DND-41 (cell line): ENCODE measurements at regions not wholly inside any gene's neighbourhood (a gene's known extent, or its start where the extent isn't known, plus 50 kb on each side); places are given as distances from the start of the nearest gene placed in this dataset.

Experiments used
- ATAC-seq: fragments of 200-7000 bp; cut with Tn5 transposase; 3 replicates; pipeline ENCODE4 v1.9.1; 2021; ENCODE audit warnings: low read depth; ENCODE audit not compliant: insufficient read depth
- DNase-seq: peaks from one replicate; pipeline ENCODE4 v3.0.0-alpha.2; 2020
- H2AFZ ChIP-seq: 2 replicates; pipeline ENCODE4 v1.6.0; 2012; ENCODE audit warnings: low read depth, low read length
- H3K27ac ChIP-seq: 2 replicates; pipeline ENCODE4 v1.5.1; 2012; ENCODE audit warnings: low read length, inconsistent platforms
- H3K27me3 ChIP-seq: fragments of 200-600 bp; sonication (generic); 2 replicates; pipeline ENCODE4 v1.6.0; 2012; ENCODE audit warnings: low read length, mild to moderate bottlenecking, inconsistent platforms; ENCODE audit not compliant: insufficient read depth, poor library complexity
- H3K36me3 ChIP-seq: 2 replicates; pipeline ENCODE4 v1.5.1; 2012; ENCODE audit warnings: low read length, inconsistent platforms; ENCODE audit not compliant: insufficient read depth
- H3K4me1 ChIP-seq: 2 replicates; pipeline ENCODE4 v1.5.1; 2012; ENCODE audit warnings: mild to moderate bottlenecking, low read length; ENCODE audit not compliant: insufficient read depth
- H3K4me2 ChIP-seq: 2 replicates; pipeline ENCODE4 v1.6.0; 2012; ENCODE audit warnings: mild to moderate bottlenecking, moderate library complexity, low read length, inconsistent platforms; ENCODE audit not compliant: insufficient read depth
- H3K4me3 ChIP-seq, 2 experiments: fragments of 200-600 bp in 1 of 2; shearing (Covaris generic) in 1 of 2; 2 replicates each; pipeline ENCODE4 v1.5.1; 2012 to 2016; ENCODE audit warnings: inconsistent platforms in 2 of 2, low read length in 2 of 2, mild to moderate bottlenecking in 2 of 2, low read depth in 1 of 2, moderate library complexity in 1 of 2
- H3K79me2 ChIP-seq: 2 replicates; pipeline ENCODE4 v1.6.0; 2012; ENCODE audit warnings: low read length, inconsistent platforms; ENCODE audit not compliant: insufficient read depth
- H3K9ac ChIP-seq: 2 replicates; pipeline ENCODE4 v1.6.0; 2012; ENCODE audit warnings: low read depth, mild to moderate bottlenecking, inconsistent platforms, low read length, moderate library complexity
- H3K9me3 ChIP-seq: 2 replicates; pipeline ENCODE4 v1.5.1; 2012; ENCODE audit warnings: low read length, moderate library complexity, mild to moderate bottlenecking, inconsistent platforms; ENCODE audit not compliant: insufficient read depth, severe bottlenecking
- H4K20me1 ChIP-seq: 2 replicates; pipeline ENCODE4 v1.6.0; 2012; ENCODE audit warnings: low read length; ENCODE audit not compliant: insufficient read depth
- EZH2 ChIP-seq: IDR thresholded peaks from 3 replicates; pipeline ENCODE4 v1.6.1; 2012; ENCODE audit warnings: borderline replicate concordance, low read depth, mild to moderate bottlenecking, moderate library complexity, low read length, inconsistent platforms; ENCODE audit not compliant: severe bottlenecking
- TF ChIP-seq, protein P1 (sequence below): IDR thresholded peaks from 2 replicates; pipeline ENCODE4 v1.5.1; 2012; ENCODE audit warnings: borderline replicate concordance, low read length, moderate library complexity, mild to moderate bottlenecking; ENCODE audit not compliant: poor library complexity, severe bottlenecking; ENCODE audit errors: extremely low read depth

DNA sequence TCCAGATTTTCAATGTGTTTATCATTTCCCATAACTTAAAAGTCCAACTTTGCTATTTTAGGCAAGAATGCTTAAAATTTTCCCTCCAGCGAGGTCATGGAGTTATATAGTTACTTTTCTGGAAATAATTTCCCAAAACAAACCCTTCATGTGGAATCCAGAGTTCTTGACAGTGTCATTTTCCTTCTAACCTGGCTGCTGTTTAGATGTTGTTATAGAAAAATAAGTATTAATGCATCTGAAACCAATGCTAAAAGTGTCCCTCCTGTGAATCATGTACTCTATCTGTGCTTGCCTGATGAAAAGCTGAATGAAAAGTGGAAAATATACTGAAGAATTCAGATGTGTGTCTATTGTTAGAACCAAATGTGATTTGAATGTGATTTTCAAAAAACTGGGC lies 245.3 kb upstream of the HSF2 start:
- Histone ChIP-seq H2AFZ (no peak overlapping the region), H3K4me2 (no peak overlapping the region), H3K4me1 (no peaks in the 10 kb centered on the region), H3K27ac (no peak overlapping the region), H3K36me3 (no peaks in the 10 kb centered on the region), H4K20me1 (no peaks in the 10 kb centered on the region), H3K9ac (no peak overlapping the region), H3K79me2 (no peaks in the 10 kb centered on the region), H3K27me3 (no peaks in the 10 kb centered on the region), H3K9me3 (no peaks in the 10 kb centered on the region), H3K4me3 (no peak overlapping the region)
- TF ChIP-seq, protein P1, sequence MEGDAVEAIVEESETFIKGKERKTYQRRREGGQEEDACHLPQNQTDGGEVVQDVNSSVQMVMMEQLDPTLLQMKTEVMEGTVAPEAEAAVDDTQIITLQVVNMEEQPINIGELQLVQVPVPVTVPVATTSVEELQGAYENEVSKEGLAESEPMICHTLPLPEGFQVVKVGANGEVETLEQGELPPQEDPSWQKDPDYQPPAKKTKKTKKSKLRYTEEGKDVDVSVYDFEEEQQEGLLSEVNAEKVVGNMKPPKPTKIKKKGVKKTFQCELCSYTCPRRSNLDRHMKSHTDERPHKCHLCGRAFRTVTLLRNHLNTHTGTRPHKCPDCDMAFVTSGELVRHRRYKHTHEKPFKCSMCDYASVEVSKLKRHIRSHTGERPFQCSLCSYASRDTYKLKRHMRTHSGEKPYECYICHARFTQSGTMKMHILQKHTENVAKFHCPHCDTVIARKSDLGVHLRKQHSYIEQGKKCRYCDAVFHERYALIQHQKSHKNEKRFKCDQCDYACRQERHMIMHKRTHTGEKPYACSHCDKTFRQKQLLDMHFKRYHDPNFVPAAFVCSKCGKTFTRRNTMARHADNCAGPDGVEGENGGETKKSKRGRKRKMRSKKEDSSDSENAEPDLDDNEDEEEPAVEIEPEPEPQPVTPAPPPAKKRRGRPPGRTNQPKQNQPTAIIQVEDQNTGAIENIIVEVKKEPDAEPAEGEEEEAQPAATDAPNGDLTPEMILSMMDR: no peak
- no peak for ATAC-seq
- no peak for DNase-seq

DNA sequence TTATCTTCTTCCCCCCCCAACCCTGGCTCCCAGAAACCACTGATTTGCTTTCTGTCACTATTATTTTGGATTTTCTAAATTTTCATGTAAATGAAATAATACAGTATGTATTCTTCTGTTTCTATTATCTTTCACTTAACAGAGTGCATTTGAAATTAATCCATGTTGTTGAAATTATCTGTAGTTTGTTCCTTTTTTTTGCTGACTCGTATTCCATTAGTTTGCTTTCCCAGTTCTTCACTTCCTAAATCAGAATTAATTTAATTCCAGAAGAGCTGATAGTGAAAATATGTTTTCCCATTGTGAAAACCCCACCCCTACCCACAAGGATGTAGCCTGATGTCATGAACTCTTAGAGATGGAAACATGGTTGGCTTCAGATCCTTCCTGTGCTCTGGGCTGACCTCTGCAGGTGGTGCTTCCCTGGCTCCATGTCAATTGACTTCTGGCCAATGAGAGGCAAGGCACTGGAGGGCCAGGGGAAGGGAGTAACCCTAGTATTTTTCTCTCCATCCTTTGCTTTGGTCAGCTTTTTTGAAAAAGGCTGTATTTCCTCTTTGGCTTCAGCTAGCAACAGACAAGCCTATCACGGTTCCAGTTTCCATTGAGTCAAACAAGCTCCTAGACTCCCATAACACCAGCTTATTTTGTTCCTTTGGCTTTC lies 244.4 kb upstream of the HSF2 start:
- no peak for DNase-seq
- no peaks in the 10 kb centered on the region for H3K36me3 ChIP-seq
- no peak for ATAC-seq

DNA sequence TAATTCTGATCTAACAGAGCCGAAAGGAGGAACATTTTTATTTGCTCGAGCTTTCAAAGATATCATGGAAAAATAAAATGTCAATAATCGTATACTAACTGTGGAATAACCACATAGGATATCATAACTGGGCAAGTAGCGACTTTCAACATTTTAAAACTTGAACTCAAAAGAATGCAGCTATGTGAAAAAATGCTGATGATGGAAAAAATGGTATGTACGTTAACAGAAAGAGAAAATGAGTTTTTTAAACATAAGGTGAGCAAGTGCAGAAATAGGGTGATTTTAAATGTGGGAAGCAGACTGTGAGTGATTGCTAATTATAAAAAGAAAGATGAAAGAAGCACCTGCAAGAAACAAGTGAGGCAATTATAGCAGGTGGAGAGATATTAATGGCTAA lies 238.3 kb upstream of the HSF2 start:
- Histone ChIP-seq H3K9me3 (no peaks in the 10 kb centered on the region), H3K4me2 (no peak overlapping the region), H3K9ac (no peak overlapping the region), H2AFZ (no peak overlapping the region), H3K4me3 (no peak overlapping the region), H3K27me3 (no peaks in the 10 kb centered on the region), H3K27ac (no peak overlapping the region), H3K4me1 (no peaks in the 10 kb centered on the region), H3K79me2 (no peaks in the 10 kb centered on the region), H4K20me1 (no peaks in the 10 kb centered on the region), H3K36me3 (no peaks in the 10 kb centered on the region)
- no peak for DNase-seq
- TF ChIP-seq, protein P1: no peak
- TF ChIP-seq EZH2: no peak
- ATAC-seq: no peak

More for the DNA sequence above, 244.4 kb upstream of the HSF2 start:
- TF ChIP-seq, protein P1: no peak
- TF ChIP-seq EZH2: no peak
- Histone ChIP-seq H3K9ac (no peak overlapping the region), H3K27ac (no peak overlapping the region), H3K9me3 (no peaks in the 10 kb centered on the region), H2AFZ (no peak overlapping the region), H3K79me2 (no peaks in the 10 kb centered on the region), H3K4me1 (no peaks in the 10 kb centered on the region), H3K4me3 (no peak overlapping the region), H3K4me2 (no peak overlapping the region), H3K27me3 (no peaks in the 10 kb centered on the region), H4K20me1 (no peaks in the 10 kb centered on the region)

DNA sequence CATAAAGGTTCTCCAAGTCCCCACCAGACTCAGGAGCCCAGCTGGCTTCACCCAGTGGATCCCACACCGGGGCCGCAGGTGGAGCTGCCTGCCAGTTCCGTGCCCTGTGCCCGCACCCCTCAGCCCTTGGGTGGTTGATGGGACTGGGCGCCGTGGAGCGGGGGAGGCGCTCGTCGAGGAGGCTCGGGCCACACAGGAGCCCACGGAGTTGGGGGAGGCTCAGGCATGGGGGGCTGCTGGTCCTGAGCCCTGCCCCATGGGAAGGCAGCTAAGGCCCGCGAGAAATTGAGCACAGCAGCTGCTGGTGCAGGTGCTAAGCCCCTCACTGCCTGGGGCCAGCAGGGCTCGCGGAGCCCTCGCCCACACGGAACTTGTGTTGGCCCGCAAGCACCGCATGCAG lies 234.4 kb upstream of the HSF2 start:
- no peak overlapping the region for H3K9ac ChIP-seq

More for the DNA sequence above, 234.4 kb upstream of the HSF2 start:
- Histone ChIP-seq H3K36me3 (no peaks in the 10 kb centered on the region), H3K9me3 (no peaks in the 10 kb centered on the region), H4K20me1 (no peaks in the 10 kb centered on the region), H3K4me2 (no peak overlapping the region), H3K4me1 (no peaks in the 10 kb centered on the region), H3K4me3 (no peak overlapping the region), H2AFZ (no peak overlapping the region), H3K27ac (no peak overlapping the region), H3K27me3 (no peaks in the 10 kb centered on the region), H3K79me2 (no peaks in the 10 kb centered on the region)
- ATAC-seq: no peak
- DNase-seq: no peak
- TF ChIP-seq EZH2: no peak
- TF ChIP-seq, protein P1: no peak
